GM12878 (cell line): ENCODE measurements at regions not wholly inside any gene's neighbourhood (a gene's known extent, or its start where the extent isn't known, plus 50 kb on each side); places are given as distances from the start of the nearest gene placed in this dataset.

Experiments used
- ATAC-seq: fragments of 200-7000 bp; cut with Tn5 transposase; 3 replicates; pipeline ENCODE4 v1.9.1; 2020; ENCODE audit warnings: mild to moderate bottlenecking, moderate library complexity
- BruUV-seq: library from RNA; stranded (reverse); fragments of 400-500 nt; replicated peaks from 2 replicates; lab custom pipeline; 2021; lab: Mats Ljungman, UMichigan
- CTCF ChIA-PET: fragments of 300-600 bp; sonication (Branson Sonifier 250); formaldehyde crosslinking; extraction: SDS; loops from one replicate; lab custom pipeline; 2021; ENCODE audit warnings: inconsistent platforms; lab: Yijun Ruan, JAX
- POLR2A ChIA-PET: fragments of 350-600 bp; formaldehyde crosslinking; extraction: SDS; loops from one replicate; lab custom pipeline; 2021; ENCODE audit warnings: inconsistent platforms; lab: Charles Lee
- RAD21 ChIA-PET: fragments of 300-600 bp; sonication (Branson Sonifier 250); formaldehyde crosslinking; loops from one replicate; lab custom pipeline; 2023; ENCODE audit warnings: antibody characterized with exemption; ENCODE audit not compliant: unreplicated experiment; lab: Charles Lee
- SMC1A ChIA-PET: fragments of 300-600 bp; sonication (Branson Sonifier 250); formaldehyde crosslinking; loops from one replicate; lab custom pipeline; 2023; ENCODE audit not compliant: unreplicated experiment, uncharacterized antibody; lab: Charles Lee
- DNase-seq: peaks from one replicate; pipeline ENCODE4 v3.0.0-alpha.2; 2011; ENCODE audit warnings: low read depth, low spot score
- FAIRE-seq: peaks from 3 replicates; lab custom pipeline; 2011; peaks lifted over from hg19 to GRCh38; lab: Jason Lieb, UNC
- H2AFZ ChIP-seq: 2 replicates; pipeline ENCODE4 v1.6.0; 2011; ENCODE audit warnings: low read depth, low read length, control low read depth; ENCODE audit not compliant: control insufficient read depth
- H3K27ac ChIP-seq: 2 replicates; pipeline ENCODE4 v1.5.1; 2011; ENCODE audit warnings: control low read depth; ENCODE audit not compliant: control insufficient read depth, insufficient read depth
- H3K27me3 ChIP-seq, 2 experiments: replicated peaks in 1 of 2; 2 replicates each; pipeline versions ENCODE4 v1.6.0 to v1.6.1; 2011; ENCODE audit warnings: low read length in 1 of 2; ENCODE audit not compliant: control insufficient read depth in 2 of 2, insufficient read depth in 2 of 2
- H3K36me3 ChIP-seq, 2 experiments: 2 replicates each; pipeline ENCODE4 v1.5.1; 2011; ENCODE audit warnings: low read length in 1 of 2; ENCODE audit not compliant: control insufficient read depth in 2 of 2, insufficient read depth in 2 of 2
- H3K4me1 ChIP-seq: 2 replicates; pipeline ENCODE4 v1.6.1; 2011; ENCODE audit warnings: mild to moderate bottlenecking, low read length, moderate library complexity, mixed read lengths; ENCODE audit not compliant: control insufficient read depth, insufficient read depth
- H3K4me2 ChIP-seq: 2 replicates; pipeline ENCODE4 v1.6.0; 2011; ENCODE audit warnings: control low read depth; ENCODE audit not compliant: control insufficient read depth, insufficient read depth
- H3K4me3 ChIP-seq: fragments of 200-600 bp; sonication (generic); 2 replicates; pipeline ENCODE4 v1.5.1; 2016
- H3K79me2 ChIP-seq: 2 replicates; pipeline ENCODE4 v1.6.0; 2011; ENCODE audit warnings: low read length; ENCODE audit not compliant: control insufficient read depth, insufficient read depth
- H3K9ac ChIP-seq: 2 replicates; pipeline ENCODE4 v1.8.0; 2011; ENCODE audit warnings: low read length, control low read depth, mixed read lengths; ENCODE audit not compliant: control insufficient read depth, insufficient read depth
- H3K9me3 ChIP-seq: replicated peaks from 3 replicates; pipeline ENCODE4 v1.5.1; 2011; ENCODE audit warnings: mild to moderate bottlenecking, low read length; ENCODE audit not compliant: control insufficient read depth, insufficient read depth
- H4K20me1 ChIP-seq: 2 replicates; pipeline ENCODE4 v1.6.0; 2011; ENCODE audit not compliant: control insufficient read depth, insufficient read depth
- ATF3 ChIP-seq: IDR thresholded peaks from 2 replicates; pipeline ENCODE4 v1.6.1; 2011; ENCODE audit warnings: low read depth, mild to moderate bottlenecking, low read length, moderate library complexity, borderline replicate concordance; ENCODE audit errors: extremely low read depth
- BCLAF1 ChIP-seq: fragments of 450-650 bp; IDR thresholded peaks from 2 replicates; pipeline ENCODE4 v1.6.1; 2017; ENCODE audit warnings: antibody characterized with exemption, mild to moderate bottlenecking, moderate library complexity
- BRCA1 ChIP-seq: IDR thresholded peaks from 2 replicates; pipeline ENCODE4 v1.6.1; 2011; ENCODE audit warnings: low read depth, low read length, improper control_type of control experiment
- EGR1 ChIP-seq, 2 experiments: IDR thresholded peaks; 1 replicate in 1 of 2; 2 replicates in 1 of 2; pipeline ENCODE4 v1.6.1; 2011 to 2012; ENCODE audit warnings: low read depth in 2 of 2, low read length in 2 of 2, borderline replicate concordance in 1 of 2, mild to moderate bottlenecking in 1 of 2, moderate library complexity in 1 of 2
- EZH2 ChIP-seq: IDR thresholded peaks from 2 replicates; pipeline ENCODE4 v1.6.1; 2012; ENCODE audit warnings: low read depth, mild to moderate bottlenecking, control low read depth, inconsistent platforms, low read length, borderline replicate concordance; ENCODE audit not compliant: control insufficient read depth
- FOS ChIP-seq: IDR thresholded peaks from 3 replicates; pipeline ENCODE4 v1.6.1; 2011; ENCODE audit warnings: borderline replicate concordance; ENCODE audit not compliant: insufficient read length; ENCODE audit errors: extremely low read depth
- IKZF1 ChIP-seq: fragments of 450-650 bp; conservative IDR thresholded peaks from 2 replicates; pipeline ENCODE4 v1.6.1; 2017; ENCODE audit warnings: antibody characterized with exemption, mild to moderate bottlenecking
- MLLT1 ChIP-seq: fragments of 450-650 bp; IDR thresholded peaks from 2 replicates; pipeline ENCODE4 v1.6.1; 2016; ENCODE audit warnings: mild to moderate bottlenecking
- RCOR1 ChIP-seq: conservative IDR thresholded peaks from 2 replicates; pipeline ENCODE4 v1.6.1; 2012; ENCODE audit warnings: low read depth, low read length, improper control_type of control experiment
- SKIL ChIP-seq: fragments of 450-650 bp; IDR thresholded peaks from 2 replicates; pipeline ENCODE4 v1.6.1; 2017; ENCODE audit warnings: mild to moderate bottlenecking, low read depth, inconsistent platforms; ENCODE audit not compliant: poor library complexity, severe bottlenecking
- YY1 ChIP-seq: IDR thresholded peaks from 2 replicates; pipeline ENCODE4 v1.6.1; 2011; ENCODE audit warnings: low read depth, mild to moderate bottlenecking, low read length
- ZBTB11 ChIP-seq: fragments of 450-650 bp; formaldehyde crosslinking; IDR thresholded peaks from 2 replicates; pipeline ENCODE4 v1.5.0; 2022; ENCODE audit warnings: mild to moderate bottlenecking, missing genetic modification characterization
- ZNF384 ChIP-seq: IDR thresholded peaks from 2 replicates; pipeline ENCODE4 v1.6.1; 2012; ENCODE audit warnings: low read depth, mild to moderate bottlenecking, low read length, improper control_type of control experiment, borderline replicate concordance
- WGBS: methylation state at CpG from one replicate; pipeline ENCODE4 v1.1.6; 2016; ENCODE audit warnings: low lambda C conversion rate; ENCODE audit not compliant: insufficient replicate concordance, insufficient coverage; ENCODE audit errors: missing lambda C conversion rate; 5-methylcytosine and 5-hydroxymethylcytosine counted together
- in situ Hi-C: fragments of 300-500 bp; cut with MboI; formaldehyde crosslinking; loops from 9 replicates; pipeline ENCODE4 v1.14.3; 2018; ENCODE audit warnings: mixed read lengths
- intact Hi-C: fragments of 100-400 bp; cut with micrococcal nuclease; formaldehyde crosslinking; loops from one replicate; pipeline ENCODE4 v1.14.2; 2022; ENCODE audit not compliant: unreplicated experiment

GRCh38 chr4:141330616-141331015, 109.9 kb downstream of the ZNF330 start:
- BruUV-seq, result no TSS peak
- WGBS, result 23% methylated on average over 1 of the region's 1 CpG
- TF ChIP-seq RCOR1, result no peak
- TF ChIP-seq ATF3, result no peak
- no peak for TF ChIP-seq IKZF1
- TF ChIP-seq YY1, result no peak
- no peak for TF ChIP-seq BCLAF1
- no peak for TF ChIP-seq MLLT1
- TF ChIP-seq FOS, result no peak
- no peak for TF ChIP-seq EGR1 (IDR thresholded peaks at IDR 0.05; ENCODE audit: borderline replicate concordance in 1 of 2, low read depth in 2 of 2, low read length in 2 of 2)
- no peak for TF ChIP-seq ZNF384
- no peak for TF ChIP-seq ZBTB11 (CRISPR knock-in tag)
- TF ChIP-seq SKIL, result no peak
- TF ChIP-seq BRCA1, result no peak
- TF ChIP-seq EZH2, result no peak

More at GRCh38 chr4:141330616-141331015, 109.9 kb downstream of the ZNF330 start:
- intact Hi-C loops (no loop called here), in situ Hi-C loops (no loop called here)
- Histone ChIP-seq H3K36me3 (no peaks in the 10 kb centered on the region), H3K27ac (no peak overlapping the region), H3K27me3 (peaks cover 0 to 3% of the 10 kb centered on the region in 2 experiments; a peak in 1 of 4 replicates), H3K9ac (no peak overlapping the region), H3K4me3 (no peak overlapping the region), H3K9me3 (no peaks in the 10 kb centered on the region), H3K4me2 (no peak overlapping the region), H3K79me2 (no peaks in the 10 kb centered on the region), H2AFZ (no peak overlapping the region), H4K20me1 (no peaks in the 10 kb centered on the region), H3K4me1 (no peaks in the 10 kb centered on the region)
- ChIA-PET RAD21 (no interaction called here), CTCF (no interaction called here), SMC1A (no interaction called here), POLR2A (no interaction called here)
- ATAC-seq (no peak), DNase-seq (no peak), FAIRE-seq (no peak)
